ENCODE measurements at regions not wholly inside any gene's neighbourhood (a gene's known extent, or its start where the extent isn't known, plus 50 kb on each side); places are given as distances from the start of the nearest gene placed in this dataset.

DNA sequence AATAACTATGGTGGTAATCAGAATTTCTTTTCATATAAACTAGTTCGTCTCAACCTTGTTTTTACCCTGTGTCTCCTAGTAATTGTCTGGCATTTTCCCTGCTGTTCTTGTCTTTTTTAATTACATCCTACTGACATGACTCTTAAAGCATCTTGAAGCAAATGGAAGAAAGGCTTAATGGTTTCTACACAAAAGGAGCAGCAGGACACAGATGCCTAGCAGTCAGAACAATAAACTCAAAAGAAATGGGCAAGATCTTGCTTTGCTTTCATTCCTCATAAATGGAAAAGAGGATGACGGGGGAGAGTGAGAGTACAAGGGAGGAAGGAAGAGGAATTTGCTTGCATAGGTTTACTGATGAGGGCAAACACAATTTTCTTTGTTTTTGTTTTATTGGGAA is 293.2 kb upstream of the EMCN start:
- DNase-seq (ENCODE audit: low read depth in 3 of 3, low spot score in 2 of 3) = no peak

DNA sequence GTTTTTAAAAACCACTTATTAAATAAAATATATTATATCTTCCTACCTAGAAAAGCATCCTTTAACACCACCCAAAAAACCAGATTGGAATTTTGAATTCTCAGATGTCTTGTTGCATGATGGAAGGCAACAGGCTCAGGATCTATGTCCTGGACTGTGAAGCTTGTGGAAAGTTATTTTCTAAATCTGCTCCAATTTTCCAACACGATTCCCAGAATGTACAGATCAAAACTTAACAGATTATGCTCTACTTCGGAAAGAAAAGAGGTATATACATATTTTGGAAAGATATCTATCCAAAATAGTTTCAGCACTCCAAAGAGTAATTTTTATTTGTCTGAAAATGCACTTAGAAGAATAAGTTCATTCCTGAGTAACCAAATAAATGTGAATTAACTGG is 291.7 kb upstream of the EMCN start:
- DNase-seq (ENCODE audit: low read depth in 3 of 3, low spot score in 2 of 3) = no peak

DNA sequence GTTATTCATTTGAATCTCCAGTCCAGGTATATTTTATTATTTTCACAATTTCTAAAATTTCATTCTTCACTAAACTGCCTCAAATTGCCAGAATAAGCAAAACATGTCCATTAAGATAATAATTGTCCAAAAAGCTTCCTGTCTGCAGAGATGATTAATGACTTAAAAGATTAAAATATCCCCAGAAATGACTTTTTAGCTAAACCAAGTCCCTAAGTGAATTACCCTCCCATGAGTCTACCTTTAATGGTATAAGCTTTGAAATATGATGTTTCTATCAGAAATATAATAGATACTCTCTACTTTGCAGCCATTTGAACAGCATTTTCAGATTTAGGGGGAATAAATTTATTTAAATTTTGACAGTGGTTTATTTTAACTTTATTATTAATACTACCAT is 289.2 kb upstream of the EMCN start:
- DNase-seq (ENCODE audit: low read depth in 3 of 3, low spot score in 2 of 3) = no peak

DNA sequence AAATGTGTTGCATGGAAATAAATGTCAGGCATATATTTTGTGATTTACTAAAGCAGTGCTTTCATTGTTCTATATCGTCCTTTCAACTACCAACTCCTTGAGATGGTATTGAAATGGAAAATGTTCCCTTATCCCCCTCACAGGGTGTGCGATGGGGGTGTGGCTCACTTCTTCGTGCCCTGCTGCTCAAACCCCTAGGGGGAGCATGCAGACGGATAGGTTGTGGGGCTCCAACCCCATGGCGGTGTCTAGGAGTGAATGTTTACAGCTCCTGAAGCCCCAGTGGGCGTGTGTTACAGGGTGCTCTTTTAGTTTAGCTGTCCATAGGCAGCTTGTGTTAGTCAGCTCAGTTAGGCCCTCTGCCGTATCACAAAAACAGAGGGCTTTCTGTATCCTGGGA is 287.7 kb upstream of the EMCN start:
- DNase-seq (ENCODE audit: low read depth in 3 of 3, low spot score in 2 of 3) = no peak

DNA sequence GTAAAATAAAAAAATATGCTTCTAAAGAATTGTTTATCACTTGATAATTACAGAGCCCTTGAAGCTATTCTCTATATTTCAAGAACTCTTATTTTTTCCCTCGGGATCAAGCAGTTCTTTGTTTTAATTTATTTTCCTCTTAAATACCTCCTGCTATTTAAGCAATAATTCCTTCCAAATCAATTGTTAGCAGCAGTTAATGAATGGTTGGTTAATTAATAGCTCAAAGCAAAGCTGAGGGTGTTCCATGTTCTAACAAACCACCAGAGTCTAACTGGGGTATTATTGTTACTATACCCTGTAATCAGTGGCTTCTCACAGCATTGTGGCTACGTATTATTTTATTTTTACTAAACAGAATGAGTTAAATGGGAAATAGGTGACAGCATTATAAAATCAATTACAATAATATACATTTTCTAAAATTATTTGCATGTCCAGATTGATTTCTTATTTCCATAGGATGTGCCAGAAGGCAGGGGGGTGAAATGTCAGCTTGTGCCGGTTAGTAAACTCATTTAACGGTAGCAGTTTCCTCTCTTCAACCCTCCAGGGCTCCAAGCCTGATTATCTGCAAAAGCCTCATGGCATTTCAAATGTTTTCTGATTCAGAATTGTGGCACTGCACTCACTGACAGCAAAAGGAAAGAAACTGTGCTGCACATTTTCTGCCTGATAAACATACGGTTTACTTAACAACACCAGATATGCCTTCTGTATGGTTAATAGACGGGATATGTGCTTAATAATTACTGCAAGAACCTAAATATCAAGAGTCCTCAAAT is 286.9 kb upstream of the EMCN start:
- DNase-seq (ENCODE audit: low read depth in 3 of 3, low spot score in 2 of 3) = no peak

DNA sequence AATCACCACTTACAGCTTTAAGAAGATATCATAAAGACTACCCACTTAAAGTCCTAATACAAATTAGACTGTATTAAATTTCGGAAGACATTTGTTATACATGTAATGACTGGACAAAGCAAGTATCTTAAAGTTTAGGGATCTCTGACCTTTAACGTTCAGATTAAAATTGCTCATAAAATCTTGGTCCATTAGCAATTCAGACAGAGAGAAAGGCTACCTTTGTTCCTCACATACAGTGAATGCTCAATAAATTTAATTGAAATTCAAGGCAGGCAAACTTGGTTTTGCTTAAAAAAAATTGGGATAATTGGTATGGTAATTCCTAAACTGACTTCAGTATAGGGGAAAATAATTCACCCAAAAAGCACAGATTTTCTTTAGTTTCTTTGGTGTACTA is 285.9 kb upstream of the EMCN start:
- DNase-seq (ENCODE audit: low read depth in 3 of 3, low spot score in 2 of 3) = no peak

DNA sequence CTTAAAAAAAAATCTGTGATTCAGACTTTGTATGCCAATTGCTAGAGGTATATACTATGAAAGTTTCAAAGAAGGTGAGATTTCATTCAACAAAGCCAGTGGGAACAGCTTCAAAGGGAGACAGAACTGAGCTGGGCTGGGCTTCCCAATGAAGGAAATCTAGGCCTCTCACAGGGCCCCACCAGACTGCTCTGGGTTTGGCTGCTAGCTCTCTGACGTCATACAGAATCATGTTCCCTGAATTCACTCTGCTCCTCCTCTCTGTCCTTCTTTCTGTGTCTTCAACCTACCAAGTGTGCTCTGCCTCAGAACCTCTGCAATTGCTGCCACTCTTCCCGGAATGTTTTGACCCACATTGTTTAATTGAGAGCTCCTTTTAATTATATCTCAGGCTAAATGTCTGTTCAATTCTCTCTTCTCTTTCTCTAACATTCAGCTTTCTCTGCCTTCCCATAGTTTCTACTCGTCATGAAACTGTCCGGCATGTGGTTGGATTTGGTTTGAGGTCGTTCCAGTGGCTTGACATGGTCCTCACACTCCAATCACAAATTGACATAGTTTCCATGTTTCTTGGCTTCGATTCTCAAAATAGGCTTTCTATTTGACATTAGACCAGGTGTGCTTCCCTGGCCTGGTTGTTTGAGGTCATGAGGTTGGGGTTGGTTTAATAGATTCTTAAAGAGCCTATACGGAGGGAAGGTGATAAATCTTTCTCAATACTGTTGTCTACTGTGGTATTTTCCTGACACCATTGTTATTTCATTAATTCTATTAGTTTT is 282.1 kb upstream of the EMCN start:
- no peak for DNase-seq (ENCODE audit: low read depth in 3 of 3, low spot score in 2 of 3)

DNA sequence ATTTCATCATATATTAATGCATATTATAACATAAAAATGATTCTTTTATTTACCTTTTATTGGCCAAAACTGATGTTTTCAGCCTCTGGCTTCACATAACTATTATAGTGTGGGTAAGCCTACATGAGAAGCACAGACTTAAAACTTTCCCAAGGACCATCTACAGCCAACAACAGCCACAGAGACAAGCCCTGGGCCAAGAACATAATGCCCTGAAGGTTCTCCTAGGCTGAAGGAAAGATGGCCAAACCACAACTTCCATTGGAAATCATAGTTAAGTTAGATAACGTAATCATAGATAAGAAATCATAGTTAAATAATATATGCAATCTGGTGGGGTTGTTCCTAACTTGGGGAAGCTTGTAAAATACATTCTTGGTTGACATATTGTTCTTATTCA is 280.0 kb upstream of the EMCN start:
- no peak for DNase-seq (ENCODE audit: low read depth in 3 of 3, low spot score in 2 of 3)

DNA sequence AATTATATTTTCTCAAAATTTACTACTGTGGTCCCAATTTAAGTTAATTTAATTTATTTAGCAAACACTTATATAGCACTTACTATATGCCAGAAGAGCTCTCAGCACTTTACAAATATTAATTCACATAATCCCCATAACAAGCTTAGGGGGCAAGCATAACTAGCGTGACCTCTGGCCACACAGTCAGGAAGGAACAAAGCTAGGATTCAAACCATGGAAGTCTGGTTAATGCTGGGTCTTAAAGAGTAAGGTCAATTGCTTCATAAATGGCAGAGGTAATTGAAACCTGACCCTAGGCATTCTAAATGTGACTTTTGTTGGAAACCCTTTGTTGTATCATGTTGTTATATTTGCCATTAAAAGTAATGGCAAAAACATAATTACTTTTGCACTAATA is 279.5 kb upstream of the EMCN start:
- DNase-seq (ENCODE audit: low read depth in 3 of 3, low spot score in 2 of 3) = no peak

DNA sequence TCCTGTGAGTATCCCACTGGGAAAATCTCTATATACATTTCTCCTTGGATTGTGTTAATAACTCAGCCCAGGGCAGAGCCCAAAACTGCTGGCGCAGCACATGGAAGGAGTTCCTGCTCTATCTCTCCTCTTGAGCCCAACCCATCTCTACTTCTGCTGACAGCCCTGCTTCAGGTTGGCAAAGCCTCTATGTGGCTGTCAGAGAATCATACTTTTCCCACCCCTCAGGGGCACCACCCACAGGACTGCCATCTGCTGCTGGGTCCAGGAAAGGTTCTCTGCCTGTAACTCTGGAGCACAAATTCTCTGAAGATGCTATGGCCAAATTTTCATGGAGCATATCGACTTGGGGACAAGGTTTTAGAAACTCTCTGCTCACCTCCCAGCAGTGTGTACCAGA is 278.5 kb upstream of the EMCN start:
- DNase-seq (ENCODE audit: low read depth in 3 of 3, low spot score in 2 of 3) = no peak

DNA sequence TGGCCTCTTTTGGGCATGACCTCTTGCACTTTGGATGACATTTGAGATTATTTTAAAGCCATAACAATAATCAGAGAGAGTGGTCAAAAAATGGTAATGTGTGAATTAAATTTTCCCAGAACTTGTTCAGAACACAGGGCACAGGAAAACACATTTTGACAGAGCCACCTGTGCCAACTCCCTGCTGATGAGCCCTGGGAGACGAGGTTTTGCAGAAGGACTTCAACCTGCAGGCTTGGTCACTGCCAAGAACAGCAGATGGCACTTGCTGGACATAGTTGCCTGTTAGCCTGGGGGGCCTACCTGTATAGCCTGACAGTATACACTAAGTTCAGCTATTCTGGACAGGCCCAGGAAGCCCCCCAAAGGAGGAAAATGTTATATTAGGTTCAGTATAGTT is 277.8 kb upstream of the EMCN start:
- no peak for DNase-seq (ENCODE audit: low read depth in 3 of 3, low spot score in 2 of 3)

DNA sequence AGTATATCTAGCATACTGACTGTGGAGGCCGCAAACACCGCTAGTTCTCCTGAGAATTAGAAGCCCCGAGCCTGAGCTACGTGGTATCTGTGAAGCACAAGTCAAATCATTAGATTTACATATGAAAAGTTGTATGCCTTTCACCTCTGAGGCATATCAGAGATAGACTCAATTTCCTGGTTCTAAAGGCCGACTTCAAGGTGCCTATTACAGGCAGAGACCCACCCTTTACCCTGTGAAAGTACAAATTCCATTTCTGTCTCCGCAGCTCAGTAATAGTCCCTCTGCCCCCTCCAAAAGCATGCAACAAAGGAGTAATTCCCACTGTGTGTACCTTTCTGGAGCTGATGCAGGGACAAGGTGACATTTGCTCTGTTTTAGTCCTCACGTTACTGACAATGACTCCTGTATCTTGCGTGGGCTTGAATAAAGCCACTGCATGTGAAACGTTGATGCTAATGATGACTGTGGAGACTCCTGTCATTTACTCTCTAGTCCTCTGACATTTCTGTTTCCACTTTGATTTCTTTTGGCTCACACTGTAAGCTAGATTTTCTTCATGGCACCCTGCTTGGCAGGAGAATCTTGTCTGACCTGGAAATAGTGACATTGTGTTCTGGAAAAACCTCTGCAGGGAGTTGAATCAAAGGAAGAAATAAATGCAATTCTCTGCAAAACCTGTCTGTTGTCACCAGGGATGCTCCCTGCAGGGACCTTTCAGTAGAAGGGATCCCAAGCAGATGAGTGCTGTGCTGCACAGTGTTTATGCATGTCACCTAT is 273.2 kb upstream of the EMCN start:
- DNase-seq (ENCODE audit: low read depth in 3 of 3, low spot score in 2 of 3) = no peak

DNA sequence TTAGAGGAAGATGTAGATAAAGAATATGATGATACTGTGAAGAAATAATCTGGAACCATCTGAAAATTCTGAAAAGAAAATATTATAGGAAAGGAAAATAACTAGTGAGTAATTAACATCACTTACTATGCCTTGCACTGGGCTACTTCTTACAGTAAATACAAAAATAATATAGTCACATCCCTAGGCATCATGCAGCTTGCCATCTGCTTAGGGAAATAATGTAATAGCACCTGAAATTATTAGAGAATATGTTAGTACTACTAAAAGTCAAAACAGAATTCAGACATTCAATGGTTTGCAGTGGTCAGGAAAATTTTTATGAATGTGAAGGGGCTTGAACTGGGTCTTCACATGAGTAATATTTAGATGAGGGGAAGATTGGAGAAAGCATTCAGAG is 272.2 kb upstream of the EMCN start:
- no peak for DNase-seq (ENCODE audit: low read depth in 3 of 3, low spot score in 2 of 3)

DNA sequence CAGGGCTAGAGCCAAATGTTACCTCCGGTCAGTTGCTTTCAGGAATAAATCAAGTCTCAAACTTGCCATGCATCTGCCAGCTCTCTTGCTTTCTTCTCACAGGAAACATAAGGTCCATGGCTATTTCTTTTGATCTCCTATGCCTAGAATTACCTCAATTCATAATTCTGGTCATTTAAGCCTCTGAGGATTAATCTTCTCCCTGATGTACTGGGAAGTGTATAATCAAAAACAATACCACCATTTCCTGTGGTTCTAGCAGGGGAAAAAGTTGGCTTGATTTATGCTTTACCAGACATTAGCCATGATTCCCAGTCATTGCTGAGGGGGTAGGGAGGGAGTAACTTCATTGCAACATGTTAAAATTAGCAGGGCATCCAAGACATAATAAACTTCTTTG is 268.7 kb upstream of the EMCN start:
- no peak for DNase-seq (ENCODE audit: low read depth in 3 of 3, low spot score in 2 of 3)

DNA sequence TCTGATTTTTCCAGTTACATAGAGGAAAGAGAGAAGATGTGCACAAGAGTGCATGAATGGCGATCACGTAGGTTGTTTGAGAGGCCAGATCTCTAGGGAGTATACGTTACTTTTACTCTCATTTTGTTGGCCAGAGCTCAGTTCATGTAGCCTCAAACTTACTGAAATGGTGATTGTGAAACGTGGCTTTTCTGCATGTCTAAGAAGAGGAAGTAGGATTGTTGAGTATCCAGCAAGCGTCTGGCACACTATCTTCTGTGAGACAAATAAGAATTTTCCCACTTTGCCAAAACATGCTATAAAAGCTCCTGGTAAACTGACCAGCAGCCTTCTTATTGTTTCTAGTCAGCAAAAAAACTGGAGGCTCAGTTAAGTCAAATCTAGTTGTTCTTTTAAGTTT is 264.5 kb upstream of the EMCN start:
- DNase-seq (ENCODE audit: low read depth in 3 of 3, low spot score in 2 of 3) = no peak

DNA sequence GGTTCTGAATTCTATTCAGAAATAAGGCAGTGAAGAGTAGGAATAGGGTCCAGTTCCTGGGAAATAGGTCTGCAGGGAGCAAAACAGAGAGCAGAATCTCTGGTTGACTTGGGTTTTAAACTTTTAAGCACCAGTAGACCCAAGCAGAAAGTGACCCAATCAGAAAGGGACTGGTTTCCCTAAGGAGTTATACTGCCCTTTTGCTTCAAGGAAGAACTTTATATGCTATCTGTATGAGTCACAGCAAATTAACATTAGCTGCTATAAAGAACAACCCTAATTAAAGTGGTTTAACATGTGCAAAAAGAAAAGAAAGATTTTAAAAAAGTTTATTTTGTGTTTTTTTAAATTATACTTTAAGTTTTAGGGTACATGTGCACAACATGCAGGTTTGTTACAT is 263.6 kb upstream of the EMCN start:
- DNase-seq (ENCODE audit: low read depth in 3 of 3, low spot score in 2 of 3) = no peak

DNA sequence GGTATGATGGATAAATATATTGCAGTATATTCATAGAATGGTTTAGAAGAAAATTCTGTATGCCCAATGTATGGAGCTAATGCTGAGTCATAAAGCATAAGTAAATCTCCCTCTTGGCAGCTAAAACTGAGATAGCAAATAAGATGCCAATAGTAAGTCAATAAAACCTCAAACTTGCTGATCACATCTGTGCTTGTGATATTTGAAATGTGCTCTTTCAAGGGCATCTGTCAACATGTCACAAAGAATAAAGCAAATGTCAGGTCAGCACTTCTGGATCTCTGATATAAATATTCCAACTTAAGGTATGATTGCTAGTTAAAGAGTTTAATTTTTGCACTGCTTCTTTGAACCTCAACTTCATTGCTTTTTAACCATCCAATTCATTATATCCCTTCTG is 262.3 kb upstream of the EMCN start:
- no peak for DNase-seq (ENCODE audit: low read depth in 3 of 3, low spot score in 2 of 3)

DNA sequence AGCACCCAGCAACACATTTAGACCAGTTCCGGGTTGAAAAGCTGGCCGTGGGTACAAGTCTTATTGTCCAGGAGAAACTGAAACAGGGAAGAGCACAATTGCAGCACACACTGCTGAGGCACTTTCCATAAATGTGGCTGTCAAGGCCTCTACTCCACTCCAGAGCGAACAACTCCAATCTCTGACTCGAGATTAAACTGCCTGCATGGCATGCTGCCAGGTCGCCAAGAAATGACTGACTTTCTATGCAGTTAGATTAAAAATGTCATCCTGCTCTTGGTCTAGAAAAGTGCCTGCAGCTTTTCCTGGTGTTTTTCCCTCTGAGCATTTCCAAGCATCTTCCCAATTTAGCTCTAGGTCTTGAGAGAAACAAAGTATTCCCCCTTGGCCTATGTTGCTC is 260.6 kb upstream of the EMCN start:
- no peak for DNase-seq (ENCODE audit: low read depth in 3 of 3, low spot score in 2 of 3)

DNA sequence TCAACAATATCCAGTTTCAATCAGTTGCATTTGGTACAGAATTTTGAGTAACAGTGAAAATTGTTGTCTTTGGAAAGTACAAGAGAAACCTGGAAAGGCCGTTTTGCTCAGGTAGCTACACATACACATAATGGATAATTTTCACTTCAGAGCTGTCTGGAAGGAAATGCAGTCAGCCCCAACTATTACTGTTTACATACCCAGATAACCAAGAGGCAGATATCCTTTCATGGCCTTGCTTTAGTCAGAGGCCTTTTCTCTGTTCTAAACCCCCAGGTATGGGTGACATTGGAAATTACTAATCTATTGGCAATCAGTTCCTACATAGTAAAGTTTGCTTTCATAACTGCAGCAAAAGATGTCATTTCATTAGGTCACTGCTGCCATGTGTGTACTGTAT is 244.9 kb upstream of the EMCN start:
- no peak for DNase-seq (ENCODE audit: low read depth in 3 of 3, low spot score in 2 of 3)

DNA sequence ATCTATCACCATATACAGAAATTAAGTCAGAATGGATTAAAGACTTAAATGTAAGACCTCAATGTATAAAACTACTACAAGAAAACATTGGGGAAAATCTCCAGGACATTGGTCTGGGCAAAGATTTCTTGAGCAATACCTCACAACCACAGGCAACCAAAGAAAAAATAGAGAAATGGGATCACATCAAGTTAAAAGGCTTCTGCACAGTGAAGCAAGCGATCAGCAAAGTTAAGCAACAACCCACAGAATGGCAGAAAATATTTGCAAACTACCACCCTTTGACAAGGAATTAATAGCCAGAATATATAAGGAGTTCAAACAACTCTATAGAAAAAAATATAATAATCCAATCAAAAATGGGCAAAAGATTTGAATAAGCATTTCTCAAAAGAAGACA is 236.9 kb upstream of the EMCN start:
- no peak for DNase-seq (ENCODE audit: low read depth in 3 of 3, low spot score in 2 of 3)

DNA sequence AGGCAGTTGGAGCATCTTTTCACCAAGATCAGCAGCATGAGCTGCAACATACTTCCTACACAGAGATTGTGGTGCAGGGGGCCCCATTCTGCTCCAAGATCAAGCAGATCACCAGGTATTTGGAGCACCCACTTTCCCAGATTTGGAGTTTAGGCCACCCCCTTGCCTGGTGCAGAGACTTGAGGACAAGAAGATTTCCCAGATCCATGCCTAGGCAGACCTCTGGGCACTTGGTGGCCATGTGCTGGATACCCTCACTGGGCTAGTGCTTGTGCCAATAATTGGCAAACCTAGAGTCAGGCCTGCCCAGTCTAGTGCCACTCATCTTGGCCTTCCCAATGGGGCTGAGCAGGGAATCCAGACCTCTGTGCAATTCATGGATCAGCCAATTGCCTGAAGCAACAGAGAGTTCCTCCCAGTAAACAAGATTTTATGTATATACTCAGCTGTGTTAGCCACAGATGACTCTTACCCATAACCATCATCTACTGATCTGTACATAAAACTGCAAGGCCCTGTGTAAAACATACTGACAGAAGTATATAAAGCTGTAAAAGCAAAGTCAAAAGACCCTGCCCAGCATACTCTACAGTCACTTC is 228.4 kb upstream of the EMCN start:
- DNase-seq (ENCODE audit: low read depth in 3 of 3, low spot score in 2 of 3) = no peak

Data from right renal cortex interstitium (tissue), 3 donors.